ENCODE measurements at regions not wholly inside any gene's neighbourhood (a gene's known extent, or its start where the extent isn't known, plus 50 kb on each side); places are given as distances from the start of the nearest gene placed in this dataset.

DNA sequence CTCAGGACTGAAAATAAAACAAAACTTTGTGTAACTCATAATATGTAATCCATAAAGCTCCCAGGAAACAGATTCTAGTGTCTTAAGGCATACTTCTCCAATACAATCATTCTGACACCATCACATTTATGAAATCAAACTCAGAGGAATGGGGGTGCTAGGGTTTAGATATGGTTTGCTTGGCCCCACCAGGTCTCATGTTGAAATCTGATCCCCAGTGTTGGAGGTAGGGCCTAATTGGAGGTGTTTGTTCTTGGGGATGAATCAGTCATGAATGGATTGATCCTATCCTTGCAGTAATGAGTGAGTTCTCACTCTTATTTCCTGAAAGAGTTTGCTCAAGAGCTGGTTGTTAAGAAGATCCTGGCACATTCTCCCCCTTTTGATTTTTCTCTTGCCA, 380.9 kb downstream of the ETS1 start (continued):
- TF ChIP-seq SIN3A (IDR thresholded peaks at IDR 0.05; ENCODE audit: borderline replicate concordance, low read depth, low read length) (no peak), RXRA (IDR thresholded peaks at IDR 0.05; ENCODE audit: borderline replicate concordance, low read depth) (no peak)
- TF ChIP-seq, protein P1, sequence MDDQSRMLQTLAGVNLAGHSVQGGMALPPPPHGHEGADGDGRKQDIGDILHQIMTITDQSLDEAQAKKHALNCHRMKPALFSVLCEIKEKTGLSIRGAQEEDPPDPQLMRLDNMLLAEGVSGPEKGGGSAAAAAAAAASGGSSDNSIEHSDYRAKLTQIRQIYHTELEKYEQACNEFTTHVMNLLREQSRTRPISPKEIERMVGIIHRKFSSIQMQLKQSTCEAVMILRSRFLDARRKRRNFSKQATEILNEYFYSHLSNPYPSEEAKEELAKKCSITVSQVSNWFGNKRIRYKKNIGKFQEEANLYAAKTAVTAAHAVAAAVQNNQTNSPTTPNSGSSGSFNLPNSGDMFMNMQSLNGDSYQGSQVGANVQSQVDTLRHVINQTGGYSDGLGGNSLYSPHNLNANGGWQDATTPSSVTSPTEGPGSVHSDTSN (IDR thresholded peaks at IDR 0.05): no peak

DNA sequence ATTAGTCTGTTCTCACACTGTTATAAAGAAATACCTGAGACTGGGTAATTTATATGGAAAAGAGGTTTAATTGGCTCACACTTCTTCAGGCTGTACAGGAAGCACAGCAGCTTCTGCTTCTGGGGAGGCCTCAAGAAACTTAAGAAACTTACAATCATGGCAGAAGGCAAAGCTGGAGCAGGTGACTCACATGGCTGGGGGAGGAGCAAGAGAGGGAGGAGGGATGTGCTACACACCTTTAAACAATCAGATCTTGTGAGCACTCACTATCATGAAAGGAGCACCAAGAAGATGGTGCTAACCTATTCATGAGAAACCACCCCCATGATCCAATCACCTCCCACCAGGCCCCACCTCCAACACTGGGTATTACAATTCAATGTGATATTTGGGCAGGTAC, 381.6 kb downstream of the ETS1 start:
- Histone ChIP-seq H3K36me3 (replicated peaks in 1 of 2; ENCODE audit: control insufficient read depth in 1 of 2, insufficient read depth in 2 of 2, low read length in 1 of 2) (peaks cover 0 to 4% of the 10 kb centered on the region in 2 experiments), H3K27ac (ENCODE audit: low read depth in 2 of 2, low read length in 1 of 2) (no peak overlapping the region), H3K79me2 (ENCODE audit: insufficient read depth) (no peaks in the 10 kb centered on the region), H3K4me2 (no peak overlapping the region), H2AFZ (ENCODE audit: low read depth) (no peak overlapping the region), H4K20me1 (ENCODE audit: insufficient read depth) (no peaks in the 10 kb centered on the region), H3K9ac (no peak overlapping the region), H3K9me2 (no peaks in the 10 kb centered on the region), H3K4me3 (ENCODE audit: low read depth in 2 of 2, low read length in 1 of 2) (no peak overlapping the region), H3K27me3 (ENCODE audit: insufficient read depth) (no peaks in the 10 kb centered on the region), H3F3A (replicated peaks; ENCODE audit: insufficient read depth) (peaks cover 41% of the 10 kb centered on the region), H3K4me1 (ENCODE audit: control insufficient read depth in 1 of 2, insufficient read depth in 2 of 2, low read depth in 1 of 2, low read length in 1 of 2) (peaks cover 3 to 29% of the 10 kb centered on the region in 2 experiments), H3K9me3 (no peaks in the 10 kb centered on the region)
- TF ChIP-seq GATA2 (CRISPR knock-in tag; IDR thresholded peaks at IDR 0.05) (no peak), SMC3 (IDR thresholded peaks at IDR 0.05; ENCODE audit: low read depth, low read length) (no peak), SIN3A (IDR thresholded peaks at IDR 0.05; ENCODE audit: borderline replicate concordance, low read depth, low read length) (no peak), FOXJ3 (CRISPR knock-in tag; IDR thresholded peaks at IDR 0.05) (no peak), JUND (IDR thresholded peaks at IDR 0.05) (no peak), TCF12 (IDR thresholded peaks at IDR 0.05) (no peak), MXI1 (IDR thresholded peaks at IDR 0.05; ENCODE audit: low read depth, low read length) (no peak), GABPA (IDR thresholded peaks at IDR 0.05; ENCODE audit: low read depth) (no peak), EZH2phosphoT487 (IDR thresholded peaks at IDR 0.05; ENCODE audit: borderline replicate concordance, low read depth) (no peak), FOSL2 (IDR thresholded peaks at IDR 0.05; ENCODE audit: borderline replicate concordance, low read depth) (no peak), POLR2AphosphoS5 (IDR thresholded peaks at IDR 0.05; ENCODE audit: low read depth, low read length) (no peak), YY1 (IDR thresholded peaks at IDR 0.05; ENCODE audit: low read depth) (no peak)
- TF ChIP-seq, protein P2, sequence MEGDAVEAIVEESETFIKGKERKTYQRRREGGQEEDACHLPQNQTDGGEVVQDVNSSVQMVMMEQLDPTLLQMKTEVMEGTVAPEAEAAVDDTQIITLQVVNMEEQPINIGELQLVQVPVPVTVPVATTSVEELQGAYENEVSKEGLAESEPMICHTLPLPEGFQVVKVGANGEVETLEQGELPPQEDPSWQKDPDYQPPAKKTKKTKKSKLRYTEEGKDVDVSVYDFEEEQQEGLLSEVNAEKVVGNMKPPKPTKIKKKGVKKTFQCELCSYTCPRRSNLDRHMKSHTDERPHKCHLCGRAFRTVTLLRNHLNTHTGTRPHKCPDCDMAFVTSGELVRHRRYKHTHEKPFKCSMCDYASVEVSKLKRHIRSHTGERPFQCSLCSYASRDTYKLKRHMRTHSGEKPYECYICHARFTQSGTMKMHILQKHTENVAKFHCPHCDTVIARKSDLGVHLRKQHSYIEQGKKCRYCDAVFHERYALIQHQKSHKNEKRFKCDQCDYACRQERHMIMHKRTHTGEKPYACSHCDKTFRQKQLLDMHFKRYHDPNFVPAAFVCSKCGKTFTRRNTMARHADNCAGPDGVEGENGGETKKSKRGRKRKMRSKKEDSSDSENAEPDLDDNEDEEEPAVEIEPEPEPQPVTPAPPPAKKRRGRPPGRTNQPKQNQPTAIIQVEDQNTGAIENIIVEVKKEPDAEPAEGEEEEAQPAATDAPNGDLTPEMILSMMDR (IDR thresholded peaks at IDR 0.05): no peak
- TF ChIP-seq, protein P3, sequence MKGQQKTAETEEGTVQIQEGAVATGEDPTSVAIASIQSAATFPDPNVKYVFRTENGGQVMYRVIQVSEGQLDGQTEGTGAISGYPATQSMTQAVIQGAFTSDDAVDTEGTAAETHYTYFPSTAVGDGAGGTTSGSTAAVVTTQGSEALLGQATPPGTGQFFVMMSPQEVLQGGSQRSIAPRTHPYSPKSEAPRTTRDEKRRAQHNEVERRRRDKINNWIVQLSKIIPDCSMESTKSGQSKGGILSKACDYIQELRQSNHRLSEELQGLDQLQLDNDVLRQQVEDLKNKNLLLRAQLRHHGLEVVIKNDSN (IDR thresholded peaks at IDR 0.05; ENCODE audit: borderline replicate concordance, low read depth): no peak
- TF ChIP-seq, protein P4, sequence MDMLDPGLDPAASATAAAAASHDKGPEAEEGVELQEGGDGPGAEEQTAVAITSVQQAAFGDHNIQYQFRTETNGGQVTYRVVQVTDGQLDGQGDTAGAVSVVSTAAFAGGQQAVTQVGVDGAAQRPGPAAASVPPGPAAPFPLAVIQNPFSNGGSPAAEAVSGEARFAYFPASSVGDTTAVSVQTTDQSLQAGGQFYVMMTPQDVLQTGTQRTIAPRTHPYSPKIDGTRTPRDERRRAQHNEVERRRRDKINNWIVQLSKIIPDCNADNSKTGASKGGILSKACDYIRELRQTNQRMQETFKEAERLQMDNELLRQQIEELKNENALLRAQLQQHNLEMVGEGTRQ (IDR thresholded peaks at IDR 0.05; ENCODE audit: borderline replicate concordance, low read depth, low read length): no peak
- TF ChIP-seq, protein P5, sequence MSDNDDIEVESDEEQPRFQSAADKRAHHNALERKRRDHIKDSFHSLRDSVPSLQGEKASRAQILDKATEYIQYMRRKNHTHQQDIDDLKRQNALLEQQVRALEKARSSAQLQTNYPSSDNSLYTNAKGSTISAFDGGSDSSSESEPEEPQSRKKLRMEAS (IDR thresholded peaks at IDR 0.05; ENCODE audit: low read depth): no peak
- TF ChIP-seq, protein P6, sequence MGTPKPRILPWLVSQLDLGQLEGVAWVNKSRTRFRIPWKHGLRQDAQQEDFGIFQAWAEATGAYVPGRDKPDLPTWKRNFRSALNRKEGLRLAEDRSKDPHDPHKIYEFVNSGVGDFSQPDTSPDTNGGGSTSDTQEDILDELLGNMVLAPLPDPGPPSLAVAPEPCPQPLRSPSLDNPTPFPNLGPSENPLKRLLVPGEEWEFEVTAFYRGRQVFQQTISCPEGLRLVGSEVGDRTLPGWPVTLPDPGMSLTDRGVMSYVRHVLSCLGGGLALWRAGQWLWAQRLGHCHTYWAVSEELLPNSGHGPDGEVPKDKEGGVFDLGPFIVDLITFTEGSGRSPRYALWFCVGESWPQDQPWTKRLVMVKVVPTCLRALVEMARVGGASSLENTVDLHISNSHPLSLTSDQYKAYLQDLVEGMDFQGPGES (IDR thresholded peaks at IDR 0.05; ENCODE audit: low read depth, low read length): no peak
- TF ChIP-seq, protein P7, sequence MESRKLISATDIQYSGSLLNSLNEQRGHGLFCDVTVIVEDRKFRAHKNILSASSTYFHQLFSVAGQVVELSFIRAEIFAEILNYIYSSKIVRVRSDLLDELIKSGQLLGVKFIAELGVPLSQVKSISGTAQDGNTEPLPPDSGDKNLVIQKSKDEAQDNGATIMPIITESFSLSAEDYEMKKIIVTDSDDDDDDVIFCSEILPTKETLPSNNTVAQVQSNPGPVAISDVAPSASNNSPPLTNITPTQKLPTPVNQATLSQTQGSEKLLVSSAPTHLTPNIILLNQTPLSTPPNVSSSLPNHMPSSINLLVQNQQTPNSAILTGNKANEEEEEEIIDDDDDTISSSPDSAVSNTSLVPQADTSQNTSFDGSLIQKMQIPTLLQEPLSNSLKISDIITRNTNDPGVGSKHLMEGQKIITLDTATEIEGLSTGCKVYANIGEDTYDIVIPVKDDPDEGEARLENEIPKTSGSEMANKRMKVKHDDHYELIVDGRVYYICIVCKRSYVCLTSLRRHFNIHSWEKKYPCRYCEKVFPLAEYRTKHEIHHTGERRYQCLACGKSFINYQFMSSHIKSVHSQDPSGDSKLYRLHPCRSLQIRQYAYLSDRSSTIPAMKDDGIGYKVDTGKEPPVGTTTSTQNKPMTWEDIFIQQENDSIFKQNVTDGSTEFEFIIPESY (IDR thresholded peaks at IDR 0.05; ENCODE audit: borderline replicate concordance, low read depth): no peak
- ChIA-PET CTCF (interaction anchor here (1.0 kb wide), 1 partner anchor 8 kb away, joined by 3 read pairs; no protein-coding TSS in a partner anchor), POLR2A (no interaction called here)
- no peak for DNase-seq

All from SK-N-SH (cell line).